ENCODE measurements at regions not wholly inside any gene's neighbourhood (a gene's known extent, or its start where the extent isn't known, plus 50 kb on each side); places are given as distances from the start of the nearest gene placed in this dataset.

DNA sequence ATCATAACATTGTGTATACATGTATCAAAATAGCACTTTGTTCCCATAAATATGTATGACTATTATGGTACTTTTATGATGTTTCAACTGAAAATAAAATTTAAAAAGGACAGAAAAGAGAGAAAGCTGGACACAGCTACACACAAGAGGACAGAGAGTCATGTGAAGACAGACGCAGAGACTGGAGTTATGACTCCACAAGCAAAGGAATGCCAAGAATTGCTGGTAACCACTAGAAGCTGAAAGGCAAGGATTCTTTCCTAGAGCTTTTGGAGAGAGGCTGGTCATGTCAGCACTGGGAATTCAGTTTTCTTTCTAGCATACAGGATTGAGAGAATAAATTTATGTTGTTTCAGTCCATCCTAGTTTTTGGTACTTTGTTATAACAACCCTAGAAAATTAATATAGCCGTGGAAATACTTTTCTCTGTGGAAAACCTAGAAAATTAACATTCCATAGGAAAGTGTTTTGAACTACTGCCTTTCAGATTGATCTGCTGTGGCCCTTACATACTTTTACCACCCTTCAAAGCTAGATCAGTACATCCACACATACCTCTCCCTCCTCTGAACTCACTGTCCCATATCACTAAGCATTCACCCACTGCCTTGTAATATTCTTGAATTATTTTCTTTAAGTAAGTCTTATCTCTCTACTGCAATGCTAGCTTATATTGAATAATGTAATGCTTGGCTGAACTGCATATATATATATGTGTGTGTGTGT, 575.3 kb downstream of the IPMK start:
- no peak overlapping the region for H3K27ac ChIP-seq (ENCODE audit: extremely low read length, insufficient read depth, low read length)
- H3K9ac ChIP-seq (ENCODE audit: insufficient read depth, low read depth, low read length), result no peak overlapping the region
- no peak overlapping the region for H3K4me2 ChIP-seq (ENCODE audit: low read depth, low read length)
- H3K27me3 ChIP-seq (ENCODE audit: control insufficient read depth in 1 of 2, insufficient read depth in 2 of 2, low read length in 2 of 2), result no peaks in the 10 kb centered on the region; a peak in 1 of 5 replicates
- POLR2A ChIA-PET, result no interaction called here
- ATAC-seq (no peak), DNase-seq (ENCODE audit: low spot score) (no peak), FAIRE-seq (no peak)
- no peaks in the 10 kb centered on the region for H3K4me1 ChIP-seq (ENCODE audit: insufficient read depth, low read length)
- H3K36me3 ChIP-seq (replicated peaks in 1 of 2; ENCODE audit: control insufficient read depth in 1 of 2, insufficient read depth in 2 of 2, low read length in 2 of 2), result no peaks in the 10 kb centered on the region
- BruUV-seq (replicated peaks), result no TSS peak
- TF ChIP-seq ZNF282 (IDR thresholded peaks at IDR 0.05; ENCODE audit: partially characterized antibody), result no peak
- intact Hi-C loops (cut with micrococcal nuclease; ENCODE audit: unreplicated experiment) (no loop called here), in situ Hi-C loops (cut with HindIII; ENCODE audit: extremely low pct_ligation_motif_present, low pct_unique_long_range_greater_than_20kb) (no loop called here)
- CTCF ChIA-PET (ENCODE audit: low intra/inter-chr PET ratio, low total read pairs), result no interaction called here
- H3K4me3 ChIP-seq (replicated peaks in 1 of 3; ENCODE audit: insufficient read depth in 1 of 3, low read depth in 2 of 3, low read length in 3 of 3), result no peak overlapping the region
- WGBS (ENCODE audit: low lambda C conversion rate), result 0% methylated on average over 2 of the region's 2 CpGs
- H3K79me2 ChIP-seq (ENCODE audit: insufficient read depth, low read length), result no peaks in the 10 kb centered on the region
- no peak overlapping the region for H2AFZ ChIP-seq (ENCODE audit: low read length)
- no peaks in the 10 kb centered on the region for H4K20me1 ChIP-seq (ENCODE audit: insufficient read depth, low read length)
- H3K9me3 ChIP-seq (ENCODE audit: low read length), result no peaks in the 10 kb centered on the region

DNA sequence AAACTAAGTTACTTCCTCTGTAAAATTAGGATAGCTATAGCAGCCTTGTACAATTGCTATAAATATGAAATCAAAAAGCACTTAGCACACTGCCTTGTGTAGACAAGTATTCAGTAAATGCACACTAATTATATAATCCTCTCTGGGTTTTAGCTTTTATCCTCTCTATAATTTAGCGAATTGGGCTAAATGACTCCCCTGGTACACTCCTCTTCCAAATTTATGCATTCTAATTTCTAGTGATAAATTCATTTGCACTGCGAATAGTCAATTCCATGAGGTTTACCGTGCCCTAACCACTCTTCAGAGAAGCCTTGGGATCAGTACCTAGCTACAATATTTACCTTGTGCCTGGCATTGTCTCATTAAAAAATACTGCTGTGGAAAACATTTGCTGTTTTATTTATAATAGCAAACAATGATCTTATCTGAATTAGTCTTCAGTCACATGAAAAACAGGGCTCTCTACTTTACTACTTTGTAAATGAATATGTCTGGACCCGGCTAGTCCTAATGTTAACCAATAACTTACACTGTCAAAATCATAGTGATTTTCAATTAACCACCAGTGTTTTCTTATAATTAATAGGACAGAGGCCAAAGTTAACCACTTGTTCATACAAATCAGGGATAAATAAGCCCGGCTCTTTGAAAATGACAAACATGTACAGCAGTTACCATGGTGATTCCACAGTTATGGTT, 577.9 kb downstream of the IPMK start:
- Histone ChIP-seq H3K27ac (ENCODE audit: extremely low read length, insufficient read depth, low read length) (no peak overlapping the region), H3K36me3 (replicated peaks in 1 of 2; ENCODE audit: control insufficient read depth in 1 of 2, insufficient read depth in 2 of 2, low read length in 2 of 2) (no peaks in the 10 kb centered on the region), H3K4me1 (ENCODE audit: insufficient read depth, low read length) (no peaks in the 10 kb centered on the region), H3K27me3 (ENCODE audit: control insufficient read depth in 1 of 2, insufficient read depth in 2 of 2, low read length in 2 of 2) (no peaks in the 10 kb centered on the region; a peak in 1 of 5 replicates), H4K20me1 (ENCODE audit: insufficient read depth, low read length) (no peaks in the 10 kb centered on the region), H2AFZ (ENCODE audit: low read length) (no peak overlapping the region), H3K9ac (ENCODE audit: insufficient read depth, low read depth, low read length) (no peak overlapping the region), H3K4me2 (ENCODE audit: low read depth, low read length) (no peak overlapping the region), H3K9me3 (ENCODE audit: low read length) (no peaks in the 10 kb centered on the region), H3K4me3 (replicated peaks in 1 of 3; ENCODE audit: insufficient read depth in 1 of 3, low read depth in 2 of 3, low read length in 3 of 3) (no peak overlapping the region), H3K79me2 (ENCODE audit: insufficient read depth, low read length) (no peaks in the 10 kb centered on the region)
- in situ Hi-C loops (cut with HindIII; ENCODE audit: extremely low pct_ligation_motif_present, low pct_unique_long_range_greater_than_20kb), result no loop called here
- POLR2A ChIA-PET, result no interaction called here
- no TSS peak for BruUV-seq (replicated peaks)
- under 1% methylated on average over 5 of the region's 5 CpGs for WGBS (ENCODE audit: low lambda C conversion rate)
- no peak for DNase-seq (ENCODE audit: low spot score)
- CTCF ChIA-PET (ENCODE audit: low intra/inter-chr PET ratio, low total read pairs), result no interaction called here
- no peak for ATAC-seq
- intact Hi-C loops (cut with micrococcal nuclease; ENCODE audit: unreplicated experiment), result no loop called here
- no peak for FAIRE-seq
- TF ChIP-seq, protein P1, sequence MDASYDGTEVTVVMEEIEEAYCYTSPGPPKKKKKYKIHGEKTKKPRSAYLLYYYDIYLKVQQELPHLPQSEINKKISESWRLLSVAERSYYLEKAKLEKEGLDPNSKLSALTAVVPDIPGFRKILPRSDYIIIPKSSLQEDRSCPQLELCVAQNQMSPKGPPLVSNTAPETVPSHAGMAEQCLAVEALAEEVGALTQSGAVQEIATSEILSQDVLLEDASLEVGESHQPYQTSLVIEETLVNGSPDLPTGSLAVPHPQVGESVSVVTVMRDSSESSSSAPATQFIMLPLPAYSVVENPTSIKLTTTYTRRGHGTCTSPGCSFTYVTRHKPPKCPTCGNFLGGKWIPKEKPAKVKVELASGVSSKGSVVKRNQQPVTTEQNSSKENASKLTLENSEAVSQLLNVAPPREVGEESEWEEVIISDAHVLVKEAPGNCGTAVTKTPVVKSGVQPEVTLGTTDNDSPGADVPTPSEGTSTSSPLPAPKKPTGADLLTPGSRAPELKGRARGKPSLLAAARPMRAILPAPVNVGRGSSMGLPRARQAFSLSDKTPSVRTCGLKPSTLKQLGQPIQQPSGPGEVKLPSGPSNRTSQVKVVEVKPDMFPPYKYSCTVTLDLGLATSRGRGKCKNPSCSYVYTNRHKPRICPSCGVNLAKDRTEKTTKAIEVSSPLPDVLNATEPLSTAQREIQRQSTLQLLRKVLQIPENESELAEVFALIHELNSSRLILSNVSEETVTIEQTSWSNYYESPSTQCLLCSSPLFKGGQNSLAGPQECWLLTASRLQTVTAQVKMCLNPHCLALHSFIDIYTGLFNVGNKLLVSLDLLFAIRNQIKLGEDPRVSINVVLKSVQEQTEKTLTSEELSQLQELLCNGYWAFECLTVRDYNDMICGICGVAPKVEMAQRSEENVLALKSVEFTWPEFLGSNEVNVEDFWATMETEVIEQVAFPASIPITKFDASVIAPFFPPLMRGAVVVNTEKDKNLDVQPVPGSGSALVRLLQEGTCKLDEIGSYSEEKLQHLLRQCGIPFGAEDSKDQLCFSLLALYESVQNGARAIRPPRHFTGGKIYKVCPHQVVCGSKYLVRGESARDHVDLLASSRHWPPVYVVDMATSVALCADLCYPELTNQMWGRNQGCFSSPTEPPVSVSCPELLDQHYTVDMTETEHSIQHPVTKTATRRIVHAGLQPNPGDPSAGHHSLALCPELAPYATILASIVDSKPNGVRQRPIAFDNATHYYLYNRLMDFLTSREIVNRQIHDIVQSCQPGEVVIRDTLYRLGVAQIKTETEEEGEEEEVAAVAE (CRISPR knock-in tag; IDR thresholded peaks at IDR 0.05; ENCODE audit: borderline replicate concordance), result no peak
- TF ChIP-seq ATAD3A (CRISPR knock-in tag; IDR thresholded peaks at IDR 0.05) (no peak), HOXA3 (CRISPR knock-in tag; IDR thresholded peaks at IDR 0.05) (no peak), ZNF101 (CRISPR knock-in tag; IDR thresholded peaks at IDR 0.05; ENCODE audit: borderline replicate concordance, low read depth) (no peak)
- TF ChIP-seq, protein P2, sequence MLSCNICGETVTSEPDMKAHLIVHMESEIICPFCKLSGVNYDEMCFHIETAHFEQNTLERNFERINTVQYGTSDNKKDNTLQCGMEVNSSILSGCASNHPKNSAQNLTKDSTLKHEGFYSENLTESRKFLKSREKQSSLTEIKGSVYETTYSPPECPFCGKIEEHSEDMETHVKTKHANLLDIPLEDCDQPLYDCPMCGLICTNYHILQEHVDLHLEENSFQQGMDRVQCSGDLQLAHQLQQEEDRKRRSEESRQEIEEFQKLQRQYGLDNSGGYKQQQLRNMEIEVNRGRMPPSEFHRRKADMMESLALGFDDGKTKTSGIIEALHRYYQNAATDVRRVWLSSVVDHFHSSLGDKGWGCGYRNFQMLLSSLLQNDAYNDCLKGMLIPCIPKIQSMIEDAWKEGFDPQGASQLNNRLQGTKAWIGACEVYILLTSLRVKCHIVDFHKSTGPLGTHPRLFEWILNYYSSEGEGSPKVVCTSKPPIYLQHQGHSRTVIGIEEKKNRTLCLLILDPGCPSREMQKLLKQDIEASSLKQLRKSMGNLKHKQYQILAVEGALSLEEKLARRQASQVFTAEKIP (CRISPR knock-in tag; IDR thresholded peaks at IDR 0.05; ENCODE audit: borderline replicate concordance), result no peak

All from HepG2 (cell line).